ACHN (cell line): ENCODE measurements at regions not wholly inside any gene's neighbourhood (a gene's known extent, or its start where the extent isn't known, plus 50 kb on each side); places are given as distances from the start of the nearest gene placed in this dataset.

Experiments used
- DNase-seq: peaks from one replicate; pipeline ENCODE4 v3.0.0-alpha.2; 2015
- in situ Hi-C: cut with HindIII; loops from 2 replicates; pipeline ENCODE4 v1.10.0; 2017; ENCODE audit warnings: low sequenced_read_pairs, low pct_ligation_motif_present, low pct_unique_long_range_greater_than_20kb

DNA sequence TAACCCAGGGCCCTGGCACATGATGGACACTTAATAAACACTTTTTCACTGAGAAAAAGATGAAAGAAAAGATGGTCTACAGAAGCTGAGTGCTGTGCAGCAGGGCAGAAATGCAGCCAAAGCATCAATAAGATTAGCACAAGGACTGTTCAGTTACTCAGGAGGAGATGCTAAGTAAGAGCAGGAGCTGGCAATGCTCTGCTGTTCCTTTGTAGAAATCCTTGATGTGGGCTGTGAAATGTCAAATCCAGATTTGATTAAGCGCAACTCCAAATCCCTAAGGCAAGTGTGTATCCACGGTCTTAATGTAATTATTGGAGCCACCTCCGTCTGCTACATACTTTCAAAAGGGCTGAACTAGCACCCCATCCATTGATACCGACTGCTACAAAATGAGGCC lies 151.8 kb upstream of the BTG1 start:
- DNase-seq: no peak
- in situ Hi-C loops: no loop called here

DNA sequence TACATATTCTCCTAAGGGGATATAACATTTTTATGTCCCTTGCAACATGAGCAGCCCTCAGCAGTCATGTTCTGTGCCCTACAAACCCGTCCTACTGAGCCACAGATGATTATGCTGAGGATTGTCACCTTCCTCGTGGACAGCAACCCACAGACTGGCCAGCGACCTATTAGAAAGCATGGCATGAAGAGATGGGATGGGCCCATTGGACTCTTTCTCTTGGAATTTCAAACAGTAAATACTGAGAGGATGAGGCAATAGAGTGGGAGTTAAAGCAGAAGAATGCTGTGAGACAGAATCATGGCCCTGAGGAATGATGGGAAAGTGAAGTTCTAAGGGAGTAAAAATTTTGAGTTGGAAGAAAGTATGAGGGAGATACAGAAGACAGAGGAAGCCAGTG lies 149.9 kb upstream of the BTG1 start:
- DNase-seq: no peak
- in situ Hi-C loops: no loop called here

GRCh38 chr12:92294676-92295440 lies 149.2 kb upstream of the BTG1 start:
- no peak for DNase-seq
- in situ Hi-C loops: no loop called here

GRCh38 chr12:92292016-92292415 lies 146.4 kb upstream of the BTG1 start:
- DNase-seq: no peak
- in situ Hi-C loops: no loop called here

- in situ Hi-C loops: no loop called here
- DNase-seq: no peak
These were observed 145.2 kb upstream of the BTG1 start for GRCh38 chr12:92290886-92291285.

GRCh38 chr12:92290350-92290695 lies 144.7 kb upstream of the BTG1 start:
- DNase-seq: no peak
- in situ Hi-C loops: no loop called here

- in situ Hi-C loops: no loop called here
- DNase-seq: no peak
These were observed 144.1 kb upstream of the BTG1 start for GRCh38 chr12:92289629-92290349.

- DNase-seq: no peak
- in situ Hi-C loops: no loop called here
These were observed 142.9 kb upstream of the BTG1 start for GRCh38 chr12:92288561-92288960.

DNA sequence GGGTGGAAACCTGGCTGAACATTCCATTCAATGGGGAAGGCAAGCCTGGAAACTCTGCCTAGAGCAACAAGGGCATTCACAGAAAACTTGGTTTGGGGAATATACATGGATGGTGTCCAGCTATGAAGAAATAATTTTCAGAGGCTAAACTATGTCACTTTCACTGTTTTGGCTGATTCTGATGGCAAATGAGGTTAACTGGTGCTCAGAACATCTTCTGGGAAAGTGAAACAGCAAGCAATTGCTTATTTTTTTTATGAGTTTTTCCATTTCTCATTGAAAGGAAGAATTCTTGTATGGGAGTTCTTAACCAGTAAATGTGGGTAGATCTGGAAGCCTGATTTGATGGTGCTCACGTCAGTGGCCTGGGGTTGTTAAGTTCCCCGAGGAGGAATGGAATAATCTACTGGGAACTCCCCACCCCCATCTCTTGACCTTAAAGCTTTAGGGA lies 132.8 kb upstream of the BTG1 start:
- in situ Hi-C loops: no loop called here
- DNase-seq: no peak

DNA sequence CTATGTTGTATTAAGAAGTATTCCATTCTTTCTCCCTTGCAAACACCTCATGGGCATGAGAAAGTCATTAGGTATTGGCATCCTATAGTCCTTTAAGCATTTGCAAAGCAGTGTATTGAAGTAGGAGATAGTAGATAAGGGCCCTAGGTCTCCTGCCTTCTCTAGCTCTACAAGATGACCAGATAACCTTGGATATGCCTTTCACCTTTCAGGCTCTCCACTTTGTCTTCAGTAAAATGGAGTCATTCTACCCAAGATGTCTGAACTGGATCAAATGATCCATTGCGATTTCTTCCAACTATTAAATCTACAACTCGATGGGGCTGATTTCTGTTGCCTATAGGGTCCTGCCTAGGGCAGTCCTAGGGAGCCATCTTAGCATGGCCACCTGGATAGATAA lies 132.1 kb upstream of the BTG1 start:
- in situ Hi-C loops: no loop called here
- DNase-seq: no peak

GRCh38 chr12:92276276-92276675 lies 130.6 kb upstream of the BTG1 start:
- DNase-seq: no peak
- in situ Hi-C loops: no loop called here

GRCh38 chr12:92275443-92276154 lies 130.0 kb upstream of the BTG1 start:
- in situ Hi-C loops: no loop called here
- no peak for DNase-seq

DNA sequence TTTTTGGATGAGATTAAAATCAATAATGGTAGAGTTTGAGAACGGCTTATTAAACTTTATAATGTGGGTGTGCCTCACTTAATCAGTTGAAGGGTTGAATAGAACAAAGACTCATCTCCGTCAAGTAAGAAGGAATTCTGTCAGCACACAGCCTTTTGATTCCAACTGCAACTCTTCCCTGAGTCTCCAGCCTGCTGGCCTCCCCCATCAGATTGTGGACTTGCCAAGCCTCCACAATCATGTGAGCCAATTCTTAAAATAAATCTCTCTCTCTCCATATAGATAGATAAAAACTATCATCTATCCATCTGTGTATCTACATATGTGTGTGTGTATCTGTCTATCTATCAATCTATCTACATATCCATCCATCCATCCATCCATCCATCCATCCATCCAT lies 127.4 kb upstream of the BTG1 start:
- DNase-seq: no peak
- in situ Hi-C loops: no loop called here

DNA sequence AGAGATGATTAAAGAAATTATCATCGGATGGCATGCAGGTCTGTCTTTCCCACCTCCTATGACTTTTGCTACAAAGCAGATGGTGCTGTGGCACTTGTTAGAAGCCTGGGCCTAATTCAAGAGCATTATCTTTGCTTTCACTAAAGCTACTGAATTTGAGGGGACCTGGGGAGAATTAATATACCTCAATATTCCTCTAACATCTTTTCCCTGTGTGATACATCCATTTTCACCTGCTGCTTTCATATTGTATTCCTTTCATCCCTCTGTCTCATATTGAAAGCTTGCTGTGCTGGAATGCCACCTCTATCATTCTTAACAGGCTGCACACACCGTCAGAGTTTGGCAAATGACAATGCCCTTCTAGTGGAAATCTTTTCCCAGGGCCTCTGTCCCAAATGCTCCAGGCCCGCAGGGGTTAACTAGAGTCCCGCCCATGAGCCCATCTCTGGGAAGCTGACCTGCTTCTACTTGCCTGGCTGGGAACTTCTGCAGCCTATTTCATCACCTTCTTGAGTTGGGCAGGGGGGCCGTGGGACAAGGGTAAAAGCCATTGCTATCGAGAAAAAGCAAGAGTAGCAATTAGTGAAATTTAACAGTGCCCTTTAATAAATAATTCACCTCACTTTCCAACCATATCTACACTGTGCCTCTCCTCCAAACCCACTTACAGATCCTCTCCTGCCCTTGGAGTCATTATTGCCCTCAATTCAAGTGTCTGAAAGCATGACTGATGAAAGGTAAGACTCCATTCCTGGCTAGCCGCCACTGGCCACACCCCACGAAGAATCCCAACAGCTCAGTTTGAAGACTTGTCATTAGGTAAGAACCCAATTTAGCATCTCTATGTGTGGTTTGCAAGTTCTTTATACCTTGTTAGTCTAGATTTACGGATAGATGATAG lies 126.7 kb upstream of the BTG1 start:
- in situ Hi-C loops: no loop called here
- no peak for DNase-seq

GRCh38 chr12:92271341-92271740 lies 125.7 kb upstream of the BTG1 start:
- DNase-seq: no peak
- in situ Hi-C loops: no loop called here

DNA sequence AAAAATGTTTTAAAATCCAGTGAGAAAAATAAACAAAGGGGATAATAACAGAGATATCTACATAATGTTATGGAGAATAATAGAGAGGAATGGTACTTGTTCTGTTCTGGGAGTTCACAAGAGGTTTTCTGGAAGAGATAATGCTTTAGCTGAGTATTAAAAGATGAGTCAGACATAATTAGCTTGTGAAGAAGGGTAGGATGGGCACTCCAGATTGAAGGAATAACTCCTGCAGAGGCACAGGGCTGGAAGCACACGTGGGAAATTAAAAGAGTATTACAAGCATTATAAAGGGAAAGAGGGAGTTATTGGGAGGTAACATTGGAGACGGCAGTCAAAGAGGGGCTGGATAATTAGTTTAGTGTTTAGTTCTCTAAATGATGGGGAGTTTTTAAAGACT lies 124.9 kb upstream of the BTG1 start:
- in situ Hi-C loops: no loop called here
- no peak for DNase-seq

GRCh38 chr12:92268946-92269345 lies 123.3 kb upstream of the BTG1 start:
- in situ Hi-C loops: no loop called here
- no peak for DNase-seq

GRCh38 chr12:92261692-92262091 lies 116.0 kb upstream of the BTG1 start:
- no peak for DNase-seq
- in situ Hi-C loops: no loop called here

DNA sequence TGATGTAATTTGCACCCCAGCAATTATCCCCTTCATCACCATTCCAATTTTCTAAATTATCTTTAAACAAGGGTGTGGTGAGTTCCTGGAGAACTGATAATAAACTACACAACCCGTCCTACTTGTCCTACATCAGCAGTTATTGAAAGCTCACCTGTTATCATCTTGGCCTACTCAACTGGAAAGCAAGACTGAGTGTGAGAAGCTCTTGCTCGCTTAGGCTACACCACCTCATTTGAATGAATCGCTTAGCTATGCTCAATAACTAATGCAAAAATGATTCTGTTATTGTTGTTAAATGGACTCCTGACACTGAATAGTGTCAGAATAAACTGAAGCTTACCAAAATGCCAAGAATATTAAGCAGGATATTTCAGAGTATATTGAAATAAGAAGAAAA lies 115.4 kb upstream of the BTG1 start:
- in situ Hi-C loops: no loop called here

More for the DNA sequence above, 115.4 kb upstream of the BTG1 start:
- no peak for DNase-seq
